ENCODE measurements at regions not wholly inside any gene's neighbourhood (a gene's known extent, or its start where the extent isn't known, plus 50 kb on each side); places are given as distances from the start of the nearest gene placed in this dataset.
"Not testable (repeated sequence)": the region's sequence is repeated elsewhere in the genome, so short reads cannot be mapped to it uniquely, and the experiment has no call there.

- no peak overlapping the region for H3K4me3 ChIP-seq (ENCODE audit: control insufficient read depth in 2 of 3, extremely low read depth in 1 of 3, insufficient read depth in 2 of 3, low read depth in 1 of 3, low read length in 3 of 3)
- no peak overlapping the region for H2AFZ ChIP-seq (ENCODE audit: control insufficient read depth, low read length)
- no peak overlapping the region for H3K9ac ChIP-seq (ENCODE audit: control insufficient read depth, extremely low read depth, insufficient read depth, low read length)
- no peaks in the 10 kb centered on the region for H3K27me3 ChIP-seq (ENCODE audit: control insufficient read depth, extremely low read depth, insufficient read depth, low read length)
- H3K36me3 ChIP-seq (ENCODE audit: control insufficient read depth in 2 of 2, extremely low read depth in 1 of 2, insufficient read depth in 2 of 2, low read length in 2 of 2): no peaks in the 10 kb centered on the region
- H3K79me2 ChIP-seq (ENCODE audit: control insufficient read depth, insufficient read depth, low read length): no peaks in the 10 kb centered on the region
- H3K4me2 ChIP-seq (ENCODE audit: control insufficient read depth, extremely low read depth, insufficient read depth, low read depth, low read length): peak overlapping the region; percentile 49
- no peak for DNase-seq (ENCODE audit: low read depth, low spot score)
- H3K9me3 ChIP-seq (ENCODE audit: control insufficient read depth, low read depth, low read length): no peaks in the 10 kb centered on the region
- H3K27ac ChIP-seq (ENCODE audit: control insufficient read depth, insufficient read depth, low read length): peak overlapping the region; percentile 28
- H3K4me1 ChIP-seq (ENCODE audit: control insufficient read depth, extremely low read depth, insufficient read depth, low read length): peaks cover 8% of the 10 kb centered on the region
- TF ChIP-seq EZH2 (IDR thresholded peaks at IDR 0.05; ENCODE audit: low read length) (no peak), CTCF (optimal IDR thresholded peaks at IDR 0.05 in 1 of 3, IDR thresholded peaks at IDR 0.05 in 1 of 3, conservative IDR thresholded peaks at IDR 0.05 in 1 of 3; ENCODE audit: extremely low read depth in 1 of 3, insufficient read depth in 2 of 3, low read length in 3 of 3) (no peak)
- H4K20me1 ChIP-seq (ENCODE audit: control insufficient read depth, extremely low read depth, insufficient read depth, low read length): no peaks in the 10 kb centered on the region
- no peak for FAIRE-seq
- H3K9me1 ChIP-seq (ENCODE audit: control insufficient read depth, extremely low read depth, insufficient read depth, low read length): no peaks in the 10 kb centered on the region
- dilution Hi-C loops (cut with MboI; ENCODE audit: extremely low pct_ligation_motif_present, low sequenced_read_pairs): no loop called here
These were observed 109.2 kb downstream of the SOCS6 start for GRCh38 chr18:70398076-70398475.

- Histone ChIP-seq H3K9ac (ENCODE audit: control insufficient read depth, extremely low read depth, insufficient read depth, low read length) (no peak overlapping the region), H2AFZ (ENCODE audit: control insufficient read depth, low read length) (peak overlapping the region; percentile 44), H3K79me2 (ENCODE audit: control insufficient read depth, insufficient read depth, low read length) (no peaks in the 10 kb centered on the region), H3K4me2 (ENCODE audit: control insufficient read depth, extremely low read depth, insufficient read depth, low read depth, low read length) (peak overlapping the region; percentile 49), H3K36me3 (ENCODE audit: control insufficient read depth in 2 of 2, extremely low read depth in 1 of 2, insufficient read depth in 2 of 2, low read length in 2 of 2) (no peaks in the 10 kb centered on the region), H3K27me3 (ENCODE audit: control insufficient read depth, extremely low read depth, insufficient read depth, low read length) (no peaks in the 10 kb centered on the region), H3K4me3 (ENCODE audit: control insufficient read depth in 2 of 3, extremely low read depth in 1 of 3, insufficient read depth in 2 of 3, low read depth in 1 of 3, low read length in 3 of 3) (peak overlapping the region in 1 of 3 experiments; percentile 29), H3K4me1 (ENCODE audit: control insufficient read depth, extremely low read depth, insufficient read depth, low read length) (peaks cover 8% of the 10 kb centered on the region), H3K9me1 (ENCODE audit: control insufficient read depth, extremely low read depth, insufficient read depth, low read length) (no peaks in the 10 kb centered on the region), H3K9me3 (ENCODE audit: control insufficient read depth, low read depth, low read length) (no peaks in the 10 kb centered on the region), H3K27ac (ENCODE audit: control insufficient read depth, insufficient read depth, low read length) (peak overlapping the region; percentile 28), H4K20me1 (ENCODE audit: control insufficient read depth, extremely low read depth, insufficient read depth, low read length) (no peaks in the 10 kb centered on the region)
- DNase-seq (ENCODE audit: low read depth, low spot score): no peak
- dilution Hi-C loops (cut with MboI; ENCODE audit: extremely low pct_ligation_motif_present, low sequenced_read_pairs): no loop called here
- FAIRE-seq: peak; percentile 23
- TF ChIP-seq EZH2 (IDR thresholded peaks at IDR 0.05; ENCODE audit: low read length): no peak
- no peak for TF ChIP-seq CTCF (optimal IDR thresholded peaks at IDR 0.05 in 1 of 3, IDR thresholded peaks at IDR 0.05 in 1 of 3, conservative IDR thresholded peaks at IDR 0.05 in 1 of 3; ENCODE audit: extremely low read depth in 1 of 3, insufficient read depth in 2 of 3, low read length in 3 of 3)
These were observed 108.5 kb downstream of the SOCS6 start for GRCh38 chr18:70397259-70397925.

- DNase-seq (ENCODE audit: low read depth, low spot score); H3K27me3 ChIP-seq (ENCODE audit: control insufficient read depth, extremely low read depth, insufficient read depth, low read length); H3K9me1 ChIP-seq (ENCODE audit: control insufficient read depth, extremely low read depth, insufficient read depth, low read length); H3K9me3 ChIP-seq (ENCODE audit: control insufficient read depth, low read depth, low read length); H4K20me1 ChIP-seq (ENCODE audit: control insufficient read depth, extremely low read depth, insufficient read depth, low read length); FAIRE-seq; H3K36me3 ChIP-seq (ENCODE audit: control insufficient read depth in 2 of 2, extremely low read depth in 1 of 2, insufficient read depth in 2 of 2, low read length in 2 of 2); H3K9ac ChIP-seq (ENCODE audit: control insufficient read depth, extremely low read depth, insufficient read depth, low read length); H3K27ac ChIP-seq (ENCODE audit: control insufficient read depth, insufficient read depth, low read length); dilution Hi-C loops (cut with MboI; ENCODE audit: extremely low pct_ligation_motif_present, low sequenced_read_pairs); H2AFZ ChIP-seq (ENCODE audit: control insufficient read depth, low read length); H3K4me1 ChIP-seq (ENCODE audit: control insufficient read depth, extremely low read depth, insufficient read depth, low read length); H3K4me3 ChIP-seq (ENCODE audit: control insufficient read depth in 2 of 3, extremely low read depth in 1 of 3, insufficient read depth in 2 of 3, low read depth in 1 of 3, low read length in 3 of 3); H3K4me2 ChIP-seq (ENCODE audit: control insufficient read depth, extremely low read depth, insufficient read depth, low read depth, low read length); H3K79me2 ChIP-seq (ENCODE audit: control insufficient read depth, insufficient read depth, low read length): not testable (repeated sequence)
These were observed 106.9 kb downstream of the SOCS6 start for GRCh38 chr18:70395771-70396170.
